DMS79 (cell line): ENCODE measurements at regions not wholly inside any gene's neighbourhood (a gene's known extent, or its start where the extent isn't known, plus 50 kb on each side); places are given as distances from the start of the nearest gene placed in this dataset.
"Not testable (repeated sequence)": the region's sequence is repeated elsewhere in the genome, so short reads cannot be mapped to it uniquely, and the experiment has no call there.

Source experiments
- DNase-seq: peaks from one replicate; lab custom pipeline; 2025; lab: John Stamatoyannopoulos, UW

DNA sequence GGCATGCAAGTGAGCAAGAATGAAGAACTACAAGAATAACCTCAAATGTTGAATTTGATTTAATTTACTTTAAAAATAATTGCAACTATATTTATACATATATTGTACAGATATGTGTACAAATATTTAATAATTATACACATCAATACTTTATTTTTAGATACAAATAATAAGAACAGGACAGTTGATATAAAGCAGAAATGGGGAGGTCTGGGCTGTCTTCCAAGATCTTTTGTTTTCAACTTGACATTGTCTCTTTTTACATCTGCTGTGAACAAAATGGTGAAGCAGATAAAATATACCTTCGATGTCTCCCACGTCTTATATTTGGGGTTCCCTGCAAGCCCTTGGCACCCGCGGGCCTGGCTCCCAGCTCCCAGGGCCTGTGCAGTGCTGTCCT lies 231.3 kb upstream of the RBBP8 start:
- DNase-seq = no peak

DNA sequence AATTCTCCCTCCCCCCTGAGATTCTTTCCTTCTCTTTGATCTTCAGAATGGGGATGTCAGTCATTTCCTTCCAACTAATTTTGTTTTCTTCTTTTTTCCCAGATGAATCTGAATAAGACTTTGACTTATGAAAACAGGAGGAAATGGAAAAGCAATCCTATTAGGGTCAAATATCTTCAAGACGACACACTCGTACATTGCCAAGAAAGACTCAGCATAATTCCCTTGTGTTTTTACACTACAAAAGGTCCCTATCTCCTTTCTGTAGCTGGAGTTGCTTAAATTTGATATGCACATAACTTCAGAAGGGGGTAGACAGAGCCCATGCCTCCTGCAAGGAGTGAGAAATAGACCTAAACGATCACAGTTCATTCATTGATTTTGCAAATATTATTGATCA lies 230.3 kb upstream of the RBBP8 start:
- no peak for DNase-seq

DNA sequence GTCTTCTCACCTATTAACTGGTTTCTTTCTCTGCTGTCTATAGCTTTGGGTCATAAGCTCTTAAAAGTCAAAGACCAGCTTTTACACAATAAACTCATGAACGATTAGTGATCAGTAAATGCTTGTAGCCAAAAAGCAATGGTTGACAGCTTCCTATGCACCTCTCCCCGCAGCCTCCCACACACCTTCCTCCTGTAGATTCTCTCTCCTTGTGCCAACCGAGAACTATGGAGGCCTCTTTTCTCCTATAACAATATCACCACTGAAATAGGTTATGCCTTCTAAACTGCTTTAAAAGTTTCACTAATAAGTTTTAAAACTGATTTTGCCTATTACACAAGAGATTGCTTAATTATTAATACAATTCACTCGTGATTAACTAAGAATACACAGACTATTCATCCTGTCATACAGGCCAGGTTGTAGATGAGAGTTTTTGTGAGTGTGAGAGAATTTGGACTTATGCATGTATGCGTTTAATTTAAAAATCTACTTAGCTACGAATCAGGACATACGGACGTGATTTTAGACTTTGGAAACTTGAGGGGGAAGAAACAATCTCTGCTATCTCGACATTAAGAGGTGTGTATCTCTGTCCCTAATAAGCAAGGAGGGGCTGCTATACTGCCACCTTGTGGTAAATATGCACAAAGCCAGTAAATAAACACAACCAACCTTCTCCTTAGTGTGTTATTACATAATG lies 229.1 kb upstream of the RBBP8 start:
- no peak for DNase-seq

DNA sequence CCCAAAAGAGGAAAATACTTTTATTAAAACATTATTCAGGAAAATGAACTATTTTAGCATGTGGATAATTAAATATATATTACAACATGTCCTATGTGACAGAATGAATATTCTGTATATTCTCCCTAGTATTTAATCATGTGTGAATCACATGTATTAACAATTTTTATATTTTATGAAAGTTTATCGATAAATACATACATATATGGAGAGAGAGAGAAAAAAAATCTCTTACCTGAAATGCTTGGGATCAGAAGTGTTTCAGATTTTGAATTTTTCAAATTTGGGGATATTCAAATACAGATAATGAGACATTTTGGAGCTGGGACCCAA lies 228.6 kb upstream of the RBBP8 start:
- no peak for DNase-seq

DNA sequence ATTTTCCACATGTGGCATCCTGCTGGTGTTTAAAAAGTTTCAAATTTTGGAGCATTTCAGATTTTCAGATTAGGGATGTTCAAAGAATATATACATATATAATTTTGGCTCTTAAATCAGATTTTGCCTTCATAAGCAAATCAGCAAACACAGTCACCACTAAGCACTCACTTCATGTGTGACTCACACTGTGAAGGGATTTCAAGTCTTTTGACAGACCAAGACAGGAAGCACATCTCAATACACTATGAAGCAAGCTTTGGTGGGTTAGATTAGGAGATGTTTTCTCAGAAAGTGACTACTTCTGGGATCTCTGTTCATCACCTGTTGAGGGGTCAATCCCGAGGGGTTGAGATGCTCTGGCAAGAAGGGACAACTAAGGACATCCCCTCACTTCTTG lies 227.8 kb upstream of the RBBP8 start:
- no peak for DNase-seq

DNA sequence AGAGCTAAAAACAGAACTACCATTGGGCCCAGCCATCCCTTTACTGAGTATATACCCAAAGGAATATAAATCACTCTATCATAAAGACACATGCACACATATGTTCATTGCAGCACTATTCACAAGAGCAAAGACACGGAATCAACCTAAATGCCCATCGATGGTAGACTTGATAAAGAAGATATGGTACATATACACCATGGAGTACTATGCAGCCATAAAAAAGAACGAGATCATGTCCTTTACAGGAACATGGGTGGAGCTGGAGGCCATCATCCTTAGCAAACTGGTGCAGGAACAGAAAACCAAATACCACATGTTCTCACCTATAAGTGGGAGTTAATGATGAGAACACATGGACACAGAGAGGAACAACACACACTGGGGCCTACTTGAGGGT lies 227.1 kb upstream of the RBBP8 start:
- DNase-seq = not testable (repeated sequence)

DNA sequence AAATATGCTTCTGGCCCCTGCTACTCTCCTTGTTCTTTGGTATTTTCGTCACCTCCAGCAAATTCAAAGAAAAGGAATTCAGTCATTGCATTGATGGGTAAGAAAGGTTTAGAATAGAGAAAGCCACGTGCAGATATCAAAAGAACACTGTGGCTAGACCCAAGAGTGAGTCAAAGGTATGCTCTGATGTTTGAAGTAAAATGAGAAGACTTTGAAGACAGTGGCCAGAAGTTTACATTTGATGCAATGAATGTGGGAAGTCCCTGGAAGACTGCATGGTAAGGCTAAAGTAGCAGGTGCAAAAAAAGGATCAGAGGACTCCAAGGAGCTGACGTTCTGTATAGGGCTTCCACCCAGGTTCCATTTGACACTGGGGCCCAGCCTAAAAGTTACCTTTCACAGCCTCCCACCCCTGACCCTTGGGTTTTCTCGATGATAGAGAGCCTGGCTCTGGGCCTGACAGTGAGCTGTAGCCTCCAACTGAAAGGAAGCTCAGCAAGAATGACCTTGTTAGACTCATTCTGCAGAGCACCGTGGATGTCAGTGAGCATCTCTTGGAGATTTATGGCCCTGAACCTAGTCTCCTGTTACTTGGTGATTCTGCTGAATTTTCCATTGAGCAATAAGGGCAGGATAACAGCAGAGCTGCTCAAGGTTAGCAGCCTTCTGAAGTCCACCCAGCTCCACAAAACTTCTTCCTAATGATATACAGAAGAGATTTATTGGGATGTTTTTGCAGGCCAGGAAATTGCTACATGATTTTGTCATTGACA lies 223.7 kb upstream of the RBBP8 start:
- no peak for DNase-seq

DNA sequence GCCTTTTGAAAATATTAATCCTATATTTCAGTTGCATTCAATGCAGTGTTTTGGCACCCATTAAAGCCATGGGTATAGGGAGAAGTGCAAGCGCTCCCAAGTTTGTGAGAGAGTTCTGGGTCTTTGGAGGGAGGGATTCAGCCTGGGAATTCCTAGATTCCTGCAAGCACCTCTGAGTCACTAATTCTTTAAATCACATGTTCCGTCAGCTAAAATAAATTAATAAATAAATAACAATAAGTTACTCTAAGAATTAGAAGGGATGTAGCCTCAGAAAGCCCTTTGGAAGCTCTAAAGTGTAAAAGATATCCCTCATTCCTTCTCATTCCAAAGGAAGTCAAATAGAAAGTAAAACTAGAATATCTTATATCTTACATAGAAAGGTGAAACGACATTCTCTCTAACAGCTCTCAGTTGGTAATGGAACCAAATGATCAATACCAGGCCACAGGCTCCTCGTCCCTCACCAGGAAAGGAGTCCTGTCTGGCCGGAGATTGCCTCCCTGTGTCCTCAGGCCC lies 222.4 kb upstream of the RBBP8 start:
- DNase-seq = no peak

DNA sequence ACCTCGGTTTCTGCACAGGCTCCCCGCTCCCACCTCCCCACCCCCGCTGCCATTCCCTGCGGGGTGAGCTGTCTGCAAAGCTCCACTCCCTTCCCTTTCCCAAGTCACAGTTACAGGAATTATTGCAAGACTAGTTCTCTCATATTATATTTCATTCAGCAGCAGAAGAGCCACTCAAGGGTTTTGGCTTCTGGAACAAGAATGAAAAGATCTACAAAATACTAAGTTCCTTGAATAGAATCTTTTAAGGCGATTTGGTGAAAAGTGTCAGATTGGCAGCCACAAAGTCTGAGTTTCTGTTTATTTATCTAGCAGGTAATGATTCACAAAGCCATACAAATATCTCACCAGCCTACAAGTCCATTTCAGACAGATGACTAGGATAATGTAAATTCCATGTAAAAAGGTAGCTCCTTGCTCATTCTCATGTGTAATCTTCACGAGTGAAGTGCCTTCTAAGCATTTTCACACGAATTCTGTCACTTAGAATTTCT lies 221.9 kb upstream of the RBBP8 start:
- no peak for DNase-seq

DNA sequence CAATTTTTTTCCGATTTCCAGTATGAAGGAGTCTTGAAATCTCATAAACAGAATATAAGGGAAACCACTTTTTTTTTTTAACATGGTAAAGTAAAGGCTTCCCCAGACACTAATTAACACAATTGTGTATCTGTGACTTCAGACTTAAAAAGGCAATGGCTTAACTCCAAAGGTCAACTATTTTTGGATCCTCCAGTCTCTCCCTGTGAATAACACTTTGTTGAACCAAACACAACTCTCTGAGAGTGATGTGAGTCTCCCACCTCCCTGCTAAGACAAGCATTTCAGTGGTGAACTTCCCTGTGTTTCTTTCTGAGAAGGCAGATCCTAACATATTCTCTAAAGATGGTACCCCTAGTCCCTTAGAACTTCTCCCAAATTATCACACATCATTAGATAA lies 219.6 kb upstream of the RBBP8 start:
- no peak for DNase-seq

DNA sequence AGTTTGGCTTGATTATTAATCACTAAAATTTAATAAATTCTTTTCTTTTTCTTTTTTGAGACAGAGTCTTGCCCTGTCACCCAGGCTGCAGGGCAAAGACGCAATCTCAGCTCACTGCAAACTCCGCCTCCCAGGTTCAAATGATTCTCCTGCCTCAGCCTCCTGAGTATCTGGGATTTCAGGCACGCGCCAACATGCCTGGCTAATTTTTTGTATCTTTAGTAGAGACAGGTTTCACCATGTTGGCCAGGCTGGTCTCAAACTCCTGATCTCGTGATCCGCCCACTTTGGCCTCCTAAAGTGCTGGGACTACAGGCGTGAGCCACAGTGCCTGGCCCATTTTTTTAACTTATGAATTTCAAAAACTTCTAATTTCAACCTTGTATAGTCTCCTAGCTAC lies 215.6 kb upstream of the RBBP8 start:
- DNase-seq = not testable (repeated sequence)

DNA sequence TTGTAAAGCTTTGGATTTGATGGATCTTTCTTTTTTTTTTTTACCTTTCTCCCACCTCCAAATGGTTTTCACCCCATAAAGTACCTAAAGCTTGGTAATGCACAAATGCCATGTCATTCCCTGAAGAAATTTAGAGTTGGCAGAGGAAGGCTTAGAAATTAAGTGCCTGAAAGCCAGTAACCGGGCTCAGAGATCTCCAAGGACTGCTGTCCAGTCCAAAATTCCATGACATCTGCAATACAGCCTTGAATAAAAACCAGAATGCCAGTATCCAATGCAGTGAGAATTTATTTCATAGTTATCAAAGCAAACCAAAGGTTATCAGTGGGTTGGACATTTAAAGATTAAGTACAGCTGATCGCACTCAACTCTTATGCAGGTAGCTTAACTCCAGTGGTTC lies 209.9 kb upstream of the RBBP8 start:
- no peak for DNase-seq

DNA sequence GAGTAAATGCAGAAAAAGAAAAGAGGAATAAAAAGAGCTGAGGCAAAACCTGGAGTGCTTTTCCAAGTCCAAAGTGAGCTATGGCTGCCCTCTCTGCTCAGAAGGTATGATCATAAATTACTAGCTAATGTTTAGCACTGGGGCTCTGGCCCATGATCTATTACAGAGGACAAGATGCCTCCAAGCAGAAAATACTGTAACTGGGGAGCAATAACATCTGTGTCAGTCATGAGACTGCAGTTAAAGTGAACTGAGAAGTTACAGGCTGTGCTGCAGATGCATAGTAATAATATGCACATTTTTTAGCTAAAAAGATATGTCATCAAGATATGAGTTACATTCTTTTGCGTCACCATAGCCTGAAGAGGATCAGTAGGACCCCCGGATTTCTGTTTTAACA lies 209.4 kb upstream of the RBBP8 start:
- no peak for DNase-seq

DNA sequence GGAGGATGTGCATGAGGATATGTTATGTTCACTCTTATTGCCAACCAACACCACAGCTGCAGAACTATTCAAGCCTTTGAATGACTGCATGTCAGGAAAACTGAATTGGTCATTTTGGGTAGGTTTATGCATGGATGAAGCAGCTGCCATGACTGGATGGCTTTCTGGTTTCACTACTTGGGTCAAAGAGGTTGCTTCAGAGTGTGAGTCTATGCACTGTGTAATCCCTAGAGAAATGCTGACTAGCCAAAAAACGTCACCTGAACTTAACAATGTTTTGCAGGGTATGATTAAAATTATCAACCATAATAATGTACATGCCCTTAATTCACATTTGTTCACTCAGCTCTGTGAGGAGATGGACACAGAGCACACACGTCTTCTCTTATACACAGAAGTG lies 206.7 kb upstream of the RBBP8 start:
- DNase-seq = no peak

DNA sequence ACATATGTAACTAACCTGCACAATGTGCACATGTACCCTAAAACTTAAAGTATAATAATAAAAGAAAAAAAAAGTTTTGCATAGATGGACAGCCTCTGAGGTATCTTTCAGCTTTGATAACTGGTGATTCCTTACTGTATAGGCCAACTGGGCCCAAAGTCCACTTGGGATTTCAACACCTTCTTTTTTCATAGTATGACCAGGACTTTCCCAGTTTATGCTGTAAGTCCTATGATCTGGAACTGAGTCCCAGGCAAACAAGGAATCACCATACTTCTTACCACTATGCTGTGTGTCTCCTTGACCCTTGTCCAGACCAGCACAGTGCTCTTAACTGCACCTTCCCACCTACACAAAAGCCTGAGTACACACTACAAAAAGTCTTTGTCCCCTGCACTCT lies 205.1 kb upstream of the RBBP8 start:
- no peak for DNase-seq

DNA sequence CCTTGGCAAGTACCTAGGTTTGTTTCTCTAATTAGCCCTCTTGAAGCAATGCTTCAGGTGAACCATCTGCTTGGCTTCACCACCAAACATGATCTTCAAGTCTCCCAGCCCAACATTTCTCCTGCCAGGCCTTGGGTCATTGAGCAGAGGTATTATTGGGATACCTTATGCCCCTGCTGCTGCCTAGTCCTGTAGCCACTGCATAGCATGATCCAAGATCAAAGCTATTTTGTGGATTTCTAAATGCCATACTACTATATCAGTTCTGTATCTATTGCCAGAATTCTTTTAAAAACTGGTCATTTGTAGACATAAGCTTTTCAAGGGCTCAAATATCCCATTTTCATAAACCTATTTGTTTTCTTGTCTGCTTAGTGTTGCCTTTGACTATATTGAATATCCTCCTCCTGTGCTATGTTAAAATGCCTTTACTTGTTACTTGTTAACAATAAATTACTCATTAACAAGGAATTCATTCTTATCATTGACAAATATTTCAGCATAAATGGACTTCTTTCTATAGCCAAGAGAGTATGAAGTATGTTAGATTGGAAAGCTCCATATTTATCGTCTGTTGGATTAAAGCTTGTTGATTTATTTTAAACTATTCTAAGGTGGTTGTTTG lies 204.5 kb upstream of the RBBP8 start:
- no peak for DNase-seq

DNA sequence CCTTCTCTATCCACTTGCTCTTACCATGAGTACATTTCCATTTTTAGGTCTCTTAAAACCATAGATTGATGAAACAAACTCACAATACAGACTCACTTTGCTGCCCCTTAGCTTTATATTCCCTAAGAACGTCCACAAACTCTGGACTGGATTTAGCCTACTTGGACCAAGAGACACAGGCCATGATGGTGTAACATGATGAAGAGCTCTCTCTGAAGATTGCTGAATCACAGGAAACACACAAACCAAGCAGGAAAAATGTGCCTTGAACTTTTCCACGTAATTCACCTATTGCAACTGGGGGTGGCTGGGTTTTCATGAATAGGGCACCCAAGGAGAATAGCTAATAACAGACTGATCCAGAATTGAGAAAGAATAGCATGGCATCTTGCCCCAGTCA lies 201.7 kb upstream of the RBBP8 start:
- no peak for DNase-seq

DNA sequence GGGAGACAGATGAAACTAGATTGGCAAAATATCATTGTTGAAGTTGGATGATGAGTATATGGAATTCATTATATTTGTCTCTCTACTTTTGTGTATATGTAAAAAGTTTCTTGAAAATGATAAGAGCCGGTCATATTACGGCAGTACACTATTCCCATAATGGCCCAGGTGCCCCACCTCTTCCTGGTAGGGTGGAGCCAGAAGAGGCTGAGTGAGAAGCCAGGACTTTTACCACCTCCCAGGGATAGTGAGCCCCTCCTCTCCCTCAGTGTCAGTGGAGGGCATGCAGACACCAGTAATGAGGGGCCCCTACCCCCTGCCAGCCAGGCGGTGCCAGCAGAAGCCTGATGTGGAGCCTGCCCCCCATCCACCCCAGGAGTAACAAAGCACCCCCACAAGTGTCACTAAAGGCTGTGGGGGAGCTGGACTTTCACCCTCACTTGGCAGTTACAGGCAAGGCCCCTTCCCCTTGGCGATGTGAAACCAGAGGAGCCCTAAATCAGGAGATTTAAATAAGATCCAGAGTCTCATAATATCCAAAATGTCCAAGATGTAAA lies 198.9 kb upstream of the RBBP8 start:
- no peak for DNase-seq

DNA sequence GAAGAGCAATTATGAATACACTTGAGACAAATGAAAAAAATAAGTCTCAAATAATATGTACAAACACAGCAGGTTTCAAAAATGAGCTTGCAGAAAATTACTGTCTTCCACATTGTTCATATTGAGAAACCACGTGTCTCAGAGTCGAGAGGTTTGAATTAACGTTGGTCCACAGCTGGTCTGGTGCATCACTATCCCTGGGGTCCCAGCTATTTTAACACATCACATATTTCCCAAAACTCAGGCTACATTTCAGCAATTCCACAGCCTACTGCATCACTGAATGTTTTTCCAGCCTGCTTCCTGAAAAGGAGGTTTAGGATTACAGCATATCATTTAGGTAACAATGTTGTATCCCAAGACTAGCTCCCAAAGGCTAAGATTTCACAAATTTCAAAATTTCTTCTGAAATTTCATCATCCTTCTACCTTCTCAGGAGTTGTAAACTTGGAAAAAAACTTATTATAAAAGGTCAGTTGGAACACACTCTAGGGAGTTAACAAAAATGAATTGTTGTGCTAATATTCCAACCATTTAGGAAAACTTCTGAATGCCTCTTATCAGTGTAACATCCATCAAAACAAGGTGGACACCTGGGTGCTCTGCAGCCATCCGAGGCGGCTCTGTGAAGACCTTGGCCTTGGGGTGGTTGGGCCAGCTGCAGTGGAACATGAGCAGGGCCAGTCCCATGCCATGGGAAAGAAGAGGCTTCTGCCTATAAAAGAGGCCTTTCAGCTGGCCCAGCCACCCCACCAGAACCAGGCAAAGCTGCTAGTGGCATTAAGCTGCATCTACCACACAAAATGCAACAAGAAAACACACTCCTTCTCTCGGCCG lies 198.1 kb upstream of the RBBP8 start:
- no peak for DNase-seq

DNA sequence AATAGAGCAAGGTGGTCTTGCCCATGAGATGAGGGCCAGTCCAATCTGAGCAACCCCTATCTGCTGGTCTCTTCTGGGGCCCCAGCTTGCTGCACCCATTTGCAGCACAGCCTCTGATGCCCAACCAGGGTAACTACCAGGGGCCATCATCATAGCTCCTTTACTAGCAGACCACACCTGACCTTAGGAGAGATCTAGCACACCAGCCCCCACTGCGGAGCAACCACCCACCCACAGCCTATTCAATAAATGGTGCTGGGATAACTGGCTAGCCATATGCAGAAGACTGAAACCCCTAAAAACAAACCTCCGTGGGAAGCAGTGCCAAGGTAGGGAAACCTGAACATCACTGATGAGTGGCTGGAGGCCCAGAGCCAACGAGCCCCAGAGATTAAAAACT lies 196.1 kb upstream of the RBBP8 start:
- no peak for DNase-seq

DNA sequence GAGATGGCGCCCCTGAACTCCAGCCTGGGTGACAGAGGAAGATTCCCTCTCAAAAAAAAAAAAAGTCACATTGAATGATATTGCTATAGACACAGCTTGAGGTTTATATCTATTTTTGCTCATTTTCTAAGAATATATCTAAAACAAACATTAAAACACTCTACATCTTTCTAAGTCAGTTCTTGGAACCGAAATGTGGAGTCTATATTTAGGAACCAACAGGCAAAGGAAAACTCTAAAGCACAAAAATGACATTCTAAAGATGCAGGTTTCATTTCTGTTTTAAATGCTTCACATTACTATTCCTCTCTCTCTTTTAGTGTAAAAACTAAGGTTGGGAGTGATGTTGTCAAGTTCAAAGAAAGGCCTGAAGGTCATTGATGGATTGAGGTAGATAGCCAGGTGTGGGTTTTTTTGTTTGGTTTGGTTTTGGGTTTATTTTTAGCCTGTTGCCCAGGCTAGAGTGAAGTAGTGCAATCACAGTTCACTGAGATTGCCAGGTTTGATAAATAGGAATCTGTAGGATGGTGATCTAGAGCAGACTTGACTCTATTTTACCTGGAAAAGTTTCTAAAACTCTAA lies 194.0 kb upstream of the RBBP8 start:
- DNase-seq = no peak

DNA sequence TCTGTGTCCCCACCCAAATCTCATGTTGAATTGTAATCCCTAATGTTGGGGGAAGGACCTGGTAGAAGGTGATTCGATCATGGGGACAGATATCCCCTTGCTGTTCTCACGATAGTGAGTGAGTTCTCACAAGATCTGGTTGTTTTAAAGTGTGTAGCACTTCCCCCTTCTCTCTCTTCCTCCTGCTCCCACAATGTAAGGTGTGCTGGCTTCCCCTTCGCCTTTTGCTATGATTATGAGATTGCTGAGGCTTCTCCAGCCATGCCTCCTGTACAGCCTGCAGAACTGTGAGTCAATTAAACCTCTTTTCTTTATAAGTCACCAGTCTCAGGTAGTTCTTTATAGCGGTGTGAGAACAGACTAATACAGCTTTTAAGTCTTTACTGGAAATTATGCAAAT lies 193.3 kb upstream of the RBBP8 start:
- no peak for DNase-seq
